H1 (cell line): ENCODE measurements at regions not wholly inside any gene's neighbourhood (a gene's known extent, or its start where the extent isn't known, plus 50 kb on each side); places are given as distances from the start of the nearest gene placed in this dataset.

Experiments used
- ATF2 ChIP-seq: IDR thresholded peaks from 2 replicates; pipeline ENCODE4 v1.6.1; 2012; ENCODE audit warnings: low read length, inconsistent platforms
- RAD21 ChIP-seq, 2 experiments: IDR thresholded peaks in 1 of 2; conservative IDR thresholded peaks in 1 of 2; 2 replicates each; pipeline ENCODE4 v1.6.1; 2011; ENCODE audit warnings: low read depth in 2 of 2, low read length in 2 of 2, improper control_type of control experiment in 1 of 2, inconsistent platforms in 1 of 2, mild to moderate bottlenecking in 1 of 2, moderate library complexity in 1 of 2
- TEAD4 ChIP-seq: IDR thresholded peaks from 2 replicates; pipeline ENCODE4 v1.6.1; 2012; ENCODE audit warnings: low read depth, low read length, inconsistent platforms, mixed read lengths

DNA sequence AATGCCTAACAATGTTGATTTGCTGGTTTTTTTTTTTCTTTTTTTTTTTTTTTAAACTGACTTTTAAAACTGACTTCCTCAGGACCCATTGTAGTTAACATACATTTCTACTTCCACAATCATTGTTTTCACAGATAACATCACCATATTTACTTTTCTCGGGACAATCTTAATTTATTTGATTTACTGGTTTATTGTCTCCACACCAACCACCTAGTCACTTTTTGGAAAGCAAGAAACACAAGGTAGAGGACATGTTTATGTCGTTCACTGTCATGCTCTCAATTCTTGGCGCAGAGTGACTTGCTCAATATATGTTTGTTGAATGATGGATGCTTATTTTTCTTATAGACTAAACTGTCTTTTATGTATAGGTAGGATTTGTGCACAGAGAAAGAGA is 2280.7 kb downstream of the MAT2B start (continued):
- TF ChIP-seq ATF2 (no peak), RAD21 (IDR thresholded peaks at IDR 0.05 in 1 of 2, conservative IDR thresholded peaks at IDR 0.05 in 1 of 2; ENCODE audit: low read depth in 2 of 2, low read length in 2 of 2) (no peak), TEAD4 (no peak)
